ENCODE measurements at regions not wholly inside any gene's neighbourhood (a gene's known extent, or its start where the extent isn't known, plus 50 kb on each side); places are given as distances from the start of the nearest gene placed in this dataset.
"Not testable (repeated sequence)": the region's sequence is repeated elsewhere in the genome, so short reads cannot be mapped to it uniquely, and the experiment has no call there.

DNA sequence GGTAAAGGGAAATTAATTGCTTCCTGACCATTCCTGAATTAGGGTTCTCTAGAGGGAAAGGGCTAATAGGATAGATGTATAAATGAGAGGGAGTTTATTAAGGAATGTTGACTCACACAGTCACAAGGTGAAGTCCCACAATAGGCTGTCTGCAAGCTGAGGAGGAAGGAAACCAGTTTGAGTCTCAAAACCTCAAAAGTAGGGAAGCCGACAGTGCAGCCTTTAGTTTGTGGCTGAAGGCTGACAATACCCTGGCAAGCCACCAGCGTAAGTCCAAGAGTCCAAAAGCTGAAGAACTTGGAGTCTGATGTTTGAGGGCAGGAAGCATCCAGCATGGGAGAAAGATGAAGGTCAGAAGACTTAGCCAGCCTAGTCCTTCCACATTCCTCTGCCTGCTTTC is 1340.8 kb downstream of the RPIA start:
- H3K9me3 Mint-ChIP-seq; intact Hi-C loops (cut with micrococcal nuclease); H3K27me3 Mint-ChIP-seq (ENCODE audit: low read depth); H3K4me1 Mint-ChIP-seq (ENCODE audit: low read depth); DNase-seq (ENCODE audit: low spot score); H3K36me3 Mint-ChIP-seq (ENCODE audit: low read depth); H3K4me3 Mint-ChIP-seq (ENCODE audit: low read depth); H3K27ac Mint-ChIP-seq: not testable (repeated sequence)

DNA sequence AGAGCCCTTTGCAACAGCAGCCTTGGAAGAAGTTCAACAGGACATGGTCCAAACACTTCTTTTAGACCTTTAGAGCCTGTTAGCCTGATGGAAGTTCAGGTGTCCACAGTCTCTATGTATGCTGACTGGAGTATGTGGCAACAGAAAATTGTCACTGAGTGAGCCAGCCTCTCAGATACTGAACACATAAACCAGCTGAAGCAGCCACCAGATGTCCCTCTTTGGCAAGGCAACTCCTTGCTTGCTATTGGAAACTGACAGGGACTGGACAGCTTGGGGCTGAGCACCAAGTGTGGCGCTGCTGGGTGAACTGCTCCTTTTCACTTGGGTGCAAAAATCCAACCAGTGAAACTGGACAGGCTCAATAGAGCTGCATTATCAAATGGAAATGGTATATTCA is 1344.9 kb downstream of the RPIA start:
- H3K36me3 Mint-ChIP-seq (ENCODE audit: low read depth); H3K4me1 Mint-ChIP-seq (ENCODE audit: low read depth); H3K27ac Mint-ChIP-seq; DNase-seq (ENCODE audit: low spot score); H3K27me3 Mint-ChIP-seq (ENCODE audit: low read depth); intact Hi-C loops (cut with micrococcal nuclease); H3K9me3 Mint-ChIP-seq; H3K4me3 Mint-ChIP-seq (ENCODE audit: low read depth): not testable (repeated sequence)

DNA sequence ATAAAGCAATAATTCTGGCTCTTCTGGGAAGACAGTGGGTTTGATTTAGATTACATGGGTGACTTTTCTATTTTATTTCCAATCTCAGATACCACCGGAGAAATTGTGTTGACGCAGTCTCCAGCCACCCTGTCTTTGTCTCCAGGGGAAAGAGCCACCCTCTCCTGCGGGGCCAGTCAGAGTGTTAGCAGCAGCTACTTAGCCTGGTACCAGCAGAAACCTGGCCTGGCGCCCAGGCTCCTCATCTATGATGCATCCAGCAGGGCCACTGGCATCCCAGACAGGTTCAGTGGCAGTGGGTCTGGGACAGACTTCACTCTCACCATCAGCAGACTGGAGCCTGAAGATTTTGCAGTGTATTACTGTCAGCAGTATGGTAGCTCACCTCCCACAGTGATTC is 1347.6 kb downstream of the RPIA start:
- H3K27ac Mint-ChIP-seq; H3K9me3 Mint-ChIP-seq; DNase-seq (ENCODE audit: low spot score); H3K4me1 Mint-ChIP-seq (ENCODE audit: low read depth); H3K27me3 Mint-ChIP-seq (ENCODE audit: low read depth); H3K36me3 Mint-ChIP-seq (ENCODE audit: low read depth); intact Hi-C loops (cut with micrococcal nuclease); H3K4me3 Mint-ChIP-seq (ENCODE audit: low read depth): not testable (repeated sequence)

DNA sequence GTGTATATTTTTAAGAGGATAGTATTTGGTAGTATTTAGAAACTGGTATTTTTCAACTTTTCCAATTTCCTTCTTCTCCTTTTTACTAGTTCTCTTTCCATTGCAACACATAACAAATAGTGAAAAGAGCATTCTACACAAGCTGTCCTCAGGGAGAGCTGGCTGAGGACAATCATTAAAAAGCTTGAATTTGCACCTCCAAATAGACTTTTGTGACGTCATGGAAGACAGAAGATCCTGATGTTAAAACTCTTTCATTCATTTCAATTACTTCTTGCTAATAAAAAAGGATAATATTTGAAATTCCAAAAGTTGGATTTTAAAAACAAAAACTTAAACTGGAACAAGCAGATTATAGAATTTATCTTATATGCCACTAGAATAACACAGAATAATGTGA is 1356.3 kb downstream of the RPIA start:
- H3K9me3 Mint-ChIP-seq; DNase-seq (ENCODE audit: low spot score); intact Hi-C loops (cut with micrococcal nuclease); H3K27ac Mint-ChIP-seq; H3K27me3 Mint-ChIP-seq (ENCODE audit: low read depth); H3K4me3 Mint-ChIP-seq (ENCODE audit: low read depth); H3K36me3 Mint-ChIP-seq (ENCODE audit: low read depth); H3K4me1 Mint-ChIP-seq (ENCODE audit: low read depth): not testable (repeated sequence)

DNA sequence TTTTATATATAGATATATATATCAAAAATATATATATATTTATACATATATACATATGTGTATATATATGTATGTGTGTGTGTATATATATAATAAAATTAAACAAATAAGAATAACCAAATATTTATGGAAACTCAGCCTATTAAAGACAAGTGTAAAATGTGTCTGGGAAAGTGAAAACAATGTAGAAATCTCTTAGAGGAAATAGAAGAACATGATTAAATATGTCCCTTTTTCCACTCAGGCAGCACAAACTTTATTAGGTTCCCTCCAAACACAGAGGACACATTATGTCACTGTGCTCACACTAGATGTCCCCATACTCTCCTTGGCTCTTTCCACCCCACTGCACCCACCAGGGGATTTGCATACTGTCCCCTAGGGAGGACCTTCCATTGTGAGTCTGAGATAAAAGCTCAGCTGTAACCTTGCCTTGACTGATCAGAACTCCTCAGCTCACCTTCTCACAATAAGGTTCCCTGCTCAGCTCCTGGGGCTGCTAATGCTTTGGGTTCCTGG is 1360.7 kb downstream of the RPIA start:
- H3K9me3 Mint-ChIP-seq; DNase-seq (ENCODE audit: low spot score); H3K36me3 Mint-ChIP-seq (ENCODE audit: low read depth); H3K27me3 Mint-ChIP-seq (ENCODE audit: low read depth); intact Hi-C loops (cut with micrococcal nuclease); H3K4me1 Mint-ChIP-seq (ENCODE audit: low read depth); H3K4me3 Mint-ChIP-seq (ENCODE audit: low read depth); H3K27ac Mint-ChIP-seq: not testable (repeated sequence)

DNA sequence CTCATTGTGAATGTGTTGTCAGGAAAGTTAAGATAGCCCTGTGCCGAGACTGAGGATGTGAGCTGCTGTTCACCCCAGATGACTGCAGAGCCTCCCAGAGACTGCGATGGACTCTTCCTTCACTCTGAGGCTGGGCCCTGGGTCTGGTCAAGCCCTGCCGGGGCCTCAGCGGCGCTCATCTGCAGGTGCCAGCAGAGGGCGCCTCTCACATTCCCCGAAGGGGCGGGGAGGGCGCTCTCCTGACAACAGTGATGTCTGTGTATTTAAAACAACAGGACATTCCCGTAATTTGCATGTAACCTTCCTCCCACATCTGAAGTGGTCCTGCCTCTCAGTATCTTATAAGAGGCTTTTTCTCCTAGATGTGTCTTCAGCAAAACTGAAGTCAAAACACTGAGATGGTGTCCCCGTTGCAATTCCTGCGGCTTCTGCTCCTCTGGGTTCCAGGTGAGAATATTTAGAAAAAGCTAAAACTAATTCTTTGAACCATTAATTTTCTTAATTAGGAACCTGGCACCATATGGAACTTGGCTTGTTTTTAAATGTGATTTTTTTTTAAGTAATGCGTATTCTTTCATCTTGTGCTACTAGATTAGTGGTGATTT is 1377.9 kb downstream of the RPIA start:
- Mint-ChIP-seq H3K27ac (no peak overlapping the region), H3K36me3 (ENCODE audit: low read depth) (no peaks in the 10 kb centered on the region), H3K4me1 (ENCODE audit: low read depth) (no peaks in the 10 kb centered on the region), H3K9me3 (no peaks in the 10 kb centered on the region), H3K27me3 (ENCODE audit: low read depth) (no peaks in the 10 kb centered on the region), H3K4me3 (ENCODE audit: low read depth) (no peak overlapping the region)
- no peak for DNase-seq (ENCODE audit: low spot score)
- intact Hi-C loops (cut with micrococcal nuclease), result no loop called here

DNA sequence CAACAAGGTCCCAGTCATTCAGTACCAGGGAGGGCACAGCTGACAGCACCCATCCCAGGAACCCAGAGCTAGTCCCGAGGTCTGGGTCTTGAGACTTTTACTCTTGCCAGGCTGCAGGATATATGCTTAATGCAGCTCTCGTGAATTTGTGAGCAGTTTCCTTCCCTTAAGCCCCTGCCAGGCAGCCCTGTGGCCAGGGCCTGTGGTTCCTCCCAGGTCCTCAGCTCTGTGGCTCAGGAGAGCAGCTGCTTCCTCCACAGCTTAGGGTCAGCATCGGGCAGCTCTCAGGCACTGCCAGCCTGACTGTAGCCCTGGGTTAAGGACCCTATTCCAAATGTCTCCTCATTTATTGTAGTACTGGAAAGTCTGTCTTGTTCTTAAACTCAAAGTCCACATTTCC is 1384.8 kb downstream of the RPIA start:
- DNase-seq (ENCODE audit: low spot score), result no peak
- H3K4me3 Mint-ChIP-seq (ENCODE audit: low read depth), result no peak overlapping the region
- no peak overlapping the region for H3K27ac Mint-ChIP-seq
- H3K4me1 Mint-ChIP-seq (ENCODE audit: low read depth), result no peaks in the 10 kb centered on the region
- H3K27me3 Mint-ChIP-seq (ENCODE audit: low read depth), result no peaks in the 10 kb centered on the region
- intact Hi-C loops (cut with micrococcal nuclease), result no loop called here
- no peaks in the 10 kb centered on the region for H3K36me3 Mint-ChIP-seq (ENCODE audit: low read depth)
- no peaks in the 10 kb centered on the region for H3K9me3 Mint-ChIP-seq

DNA sequence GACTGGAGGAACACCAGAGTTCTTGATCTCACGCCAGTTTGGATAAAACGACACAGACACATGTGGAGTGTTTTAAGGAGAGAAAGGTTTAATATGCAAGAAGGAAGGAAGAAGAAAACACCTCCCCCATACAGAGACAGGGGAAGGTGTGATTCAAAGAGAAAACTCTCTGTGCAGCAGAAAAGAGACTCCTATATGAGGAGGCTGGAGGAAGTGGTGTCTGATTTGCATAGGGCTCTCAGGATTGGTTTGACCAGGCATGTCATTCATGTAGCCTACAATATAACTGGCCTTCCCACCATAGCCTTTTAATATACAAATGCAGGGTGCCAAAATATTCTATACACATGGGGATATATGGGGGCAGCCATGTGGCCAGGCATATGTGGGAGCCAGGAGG is 1386.5 kb downstream of the RPIA start:
- Mint-ChIP-seq H3K27ac (no peak overlapping the region), H3K9me3 (no peaks in the 10 kb centered on the region), H3K4me1 (ENCODE audit: low read depth) (no peaks in the 10 kb centered on the region), H3K4me3 (ENCODE audit: low read depth) (no peak overlapping the region), H3K36me3 (ENCODE audit: low read depth) (no peaks in the 10 kb centered on the region), H3K27me3 (ENCODE audit: low read depth) (no peaks in the 10 kb centered on the region)
- intact Hi-C loops (cut with micrococcal nuclease), result no loop called here
- DNase-seq (ENCODE audit: low spot score), result no peak

DNA sequence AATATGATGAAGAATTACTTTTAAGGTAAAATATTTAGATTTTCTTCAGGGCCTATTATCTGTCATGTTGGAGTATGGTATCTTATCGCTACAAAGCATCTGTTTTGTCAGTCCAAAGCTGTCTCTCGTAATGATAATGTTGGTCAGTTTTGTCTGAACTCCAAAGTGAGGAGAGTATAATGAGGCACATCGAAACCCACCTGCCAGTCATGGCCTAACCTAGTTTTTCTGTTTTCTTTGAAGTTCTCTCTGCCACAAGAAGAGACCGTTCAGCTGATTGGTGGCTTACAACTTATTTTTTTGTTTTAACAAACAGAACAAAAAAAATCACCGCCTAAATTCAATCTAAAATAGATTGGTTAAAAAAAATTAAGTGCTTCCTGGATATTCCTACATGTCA is 1387.9 kb downstream of the RPIA start:
- Mint-ChIP-seq H3K27ac (no peak overlapping the region), H3K36me3 (ENCODE audit: low read depth) (no peaks in the 10 kb centered on the region), H3K4me1 (ENCODE audit: low read depth) (no peaks in the 10 kb centered on the region), H3K27me3 (ENCODE audit: low read depth) (no peaks in the 10 kb centered on the region), H3K4me3 (ENCODE audit: low read depth) (no peak overlapping the region), H3K9me3 (no peaks in the 10 kb centered on the region)
- DNase-seq (ENCODE audit: low spot score), result no peak
- intact Hi-C loops (cut with micrococcal nuclease), result no loop called here

DNA sequence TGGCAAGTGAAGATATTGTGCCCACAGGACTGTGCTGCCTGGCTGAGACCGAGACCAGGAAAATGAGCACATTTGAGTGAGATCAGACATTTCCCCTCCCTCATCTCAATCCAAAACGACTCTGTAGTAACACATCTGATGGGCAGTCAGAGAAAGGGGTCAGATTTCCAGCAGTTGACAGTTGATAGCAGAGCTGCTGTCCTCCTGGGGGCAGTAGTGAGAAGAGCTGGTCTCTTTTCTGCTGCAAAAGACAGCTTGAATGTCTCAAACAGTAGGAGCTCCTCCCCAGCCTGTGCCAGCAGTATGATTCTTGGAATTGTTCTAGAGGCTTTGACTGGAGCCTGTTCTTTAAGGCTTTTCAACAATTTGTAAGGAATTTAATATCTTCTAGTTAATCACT is 1396.3 kb downstream of the RPIA start:
- H3K9me3 Mint-ChIP-seq; H3K27ac Mint-ChIP-seq; H3K36me3 Mint-ChIP-seq (ENCODE audit: low read depth); H3K4me1 Mint-ChIP-seq (ENCODE audit: low read depth); DNase-seq (ENCODE audit: low spot score); H3K4me3 Mint-ChIP-seq (ENCODE audit: low read depth); H3K27me3 Mint-ChIP-seq (ENCODE audit: low read depth); intact Hi-C loops (cut with micrococcal nuclease): not testable (repeated sequence)

DNA sequence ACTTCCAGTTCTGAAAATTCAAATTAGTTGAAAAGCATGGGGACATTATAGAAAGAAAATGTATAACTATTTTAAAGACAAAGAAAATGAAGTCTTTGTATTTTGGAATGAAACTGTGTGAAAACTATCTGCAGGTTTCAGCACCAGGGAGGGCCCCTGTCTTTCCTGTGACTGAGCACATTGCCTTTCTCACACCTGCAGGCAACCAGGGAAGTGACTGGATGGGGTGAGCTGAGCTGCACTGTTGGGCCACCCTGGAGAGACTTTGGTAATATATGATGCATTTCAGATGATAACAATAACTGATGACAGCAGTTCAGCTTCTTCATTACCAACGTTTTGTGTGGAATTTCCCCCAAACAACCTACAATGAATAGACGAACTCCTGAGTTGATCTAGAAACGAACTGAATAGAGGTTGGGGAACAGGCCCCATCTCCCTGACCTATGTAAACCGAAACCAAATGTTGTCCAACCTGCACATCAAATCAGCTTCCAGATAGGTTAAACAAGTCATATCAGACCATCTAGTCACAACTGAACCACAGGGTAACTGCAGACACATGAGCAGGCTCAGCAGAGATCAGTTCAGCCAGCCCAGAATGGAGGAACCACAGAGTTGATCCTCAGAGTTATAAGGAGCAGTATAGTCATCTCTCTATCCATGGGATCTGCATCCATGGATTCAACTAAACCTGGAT is 1402.2 kb downstream of the RPIA start:
- H3K27ac Mint-ChIP-seq; H3K4me3 Mint-ChIP-seq (ENCODE audit: low read depth); H3K4me1 Mint-ChIP-seq (ENCODE audit: low read depth); DNase-seq (ENCODE audit: low spot score); intact Hi-C loops (cut with micrococcal nuclease); H3K36me3 Mint-ChIP-seq (ENCODE audit: low read depth); H3K27me3 Mint-ChIP-seq (ENCODE audit: low read depth); H3K9me3 Mint-ChIP-seq: not testable (repeated sequence)

DNA sequence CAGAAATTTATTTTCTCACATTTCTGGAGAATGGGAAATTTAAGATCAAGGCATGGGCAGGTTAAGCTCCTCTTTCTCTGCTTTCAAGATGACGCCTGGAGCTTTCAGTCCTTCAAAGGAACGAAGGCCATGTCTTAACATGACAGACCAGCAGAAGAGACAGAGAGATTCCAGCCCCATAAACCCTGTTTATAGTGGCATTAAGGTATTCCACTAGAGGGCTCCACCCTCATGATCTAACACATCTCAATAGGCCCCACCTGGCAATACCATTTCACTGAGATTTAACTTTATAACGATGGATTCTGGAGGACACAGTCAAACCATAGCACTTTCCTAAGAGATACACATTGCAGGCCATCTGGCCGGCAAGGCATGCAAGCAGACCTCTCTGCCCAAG is 1406.1 kb downstream of the RPIA start:
- H3K9me3 Mint-ChIP-seq; H3K27ac Mint-ChIP-seq; DNase-seq (ENCODE audit: low spot score); H3K4me1 Mint-ChIP-seq (ENCODE audit: low read depth); intact Hi-C loops (cut with micrococcal nuclease); H3K27me3 Mint-ChIP-seq (ENCODE audit: low read depth); H3K36me3 Mint-ChIP-seq (ENCODE audit: low read depth); H3K4me3 Mint-ChIP-seq (ENCODE audit: low read depth): not testable (repeated sequence)

DNA sequence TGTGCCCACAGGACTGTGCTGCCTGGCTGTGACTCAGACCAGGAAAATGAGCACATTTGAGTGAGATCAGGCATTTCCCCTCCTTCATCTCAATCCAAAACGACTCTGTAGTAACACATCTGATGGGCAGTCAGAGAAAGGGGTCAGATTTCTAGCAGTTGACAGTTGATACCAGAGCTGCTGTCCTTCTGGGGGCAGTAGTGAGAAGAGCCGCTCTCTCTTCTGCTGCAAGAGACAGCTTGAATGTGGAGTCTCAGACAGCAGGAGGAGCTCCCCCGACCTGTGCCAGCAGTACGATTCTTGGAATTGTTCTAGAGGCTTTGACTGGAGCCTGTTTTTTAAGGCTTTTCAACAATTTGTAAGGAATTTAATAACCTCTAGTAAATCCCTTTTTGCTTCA is 1413.7 kb downstream of the RPIA start:
- H3K4me3 Mint-ChIP-seq (ENCODE audit: low read depth); H3K9me3 Mint-ChIP-seq; H3K27me3 Mint-ChIP-seq (ENCODE audit: low read depth); H3K36me3 Mint-ChIP-seq (ENCODE audit: low read depth); intact Hi-C loops (cut with micrococcal nuclease); H3K4me1 Mint-ChIP-seq (ENCODE audit: low read depth); DNase-seq (ENCODE audit: low spot score); H3K27ac Mint-ChIP-seq: not testable (repeated sequence)

DNA sequence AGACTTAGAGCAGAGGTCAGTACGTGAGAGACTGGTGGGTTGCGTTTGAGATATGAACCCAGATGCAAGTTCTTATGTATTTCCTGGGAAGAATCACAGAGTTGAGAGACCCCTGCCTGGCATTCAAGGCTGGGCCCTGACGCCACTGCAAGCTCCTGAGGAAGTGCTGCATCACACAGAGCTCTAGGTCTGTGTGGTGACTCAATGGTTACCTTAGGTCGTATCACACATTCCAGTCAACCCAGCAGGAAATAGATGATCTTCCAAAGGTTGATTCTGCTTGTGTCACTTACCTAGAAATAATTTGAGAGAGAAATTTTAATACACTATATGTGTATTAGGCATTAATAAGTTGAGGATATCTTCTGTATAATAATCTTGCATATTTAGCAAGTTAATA is 1431.9 kb downstream of the RPIA start:
- DNase-seq (ENCODE audit: low spot score); H3K9me3 Mint-ChIP-seq; H3K27me3 Mint-ChIP-seq (ENCODE audit: low read depth); H3K4me3 Mint-ChIP-seq (ENCODE audit: low read depth); H3K36me3 Mint-ChIP-seq (ENCODE audit: low read depth); intact Hi-C loops (cut with micrococcal nuclease); H3K27ac Mint-ChIP-seq; H3K4me1 Mint-ChIP-seq (ENCODE audit: low read depth): not testable (repeated sequence)
